ENCODE measurements at regions not wholly inside any gene's neighbourhood (a gene's known extent, or its start where the extent isn't known, plus 50 kb on each side); places are given as distances from the start of the nearest gene placed in this dataset.

DNA sequence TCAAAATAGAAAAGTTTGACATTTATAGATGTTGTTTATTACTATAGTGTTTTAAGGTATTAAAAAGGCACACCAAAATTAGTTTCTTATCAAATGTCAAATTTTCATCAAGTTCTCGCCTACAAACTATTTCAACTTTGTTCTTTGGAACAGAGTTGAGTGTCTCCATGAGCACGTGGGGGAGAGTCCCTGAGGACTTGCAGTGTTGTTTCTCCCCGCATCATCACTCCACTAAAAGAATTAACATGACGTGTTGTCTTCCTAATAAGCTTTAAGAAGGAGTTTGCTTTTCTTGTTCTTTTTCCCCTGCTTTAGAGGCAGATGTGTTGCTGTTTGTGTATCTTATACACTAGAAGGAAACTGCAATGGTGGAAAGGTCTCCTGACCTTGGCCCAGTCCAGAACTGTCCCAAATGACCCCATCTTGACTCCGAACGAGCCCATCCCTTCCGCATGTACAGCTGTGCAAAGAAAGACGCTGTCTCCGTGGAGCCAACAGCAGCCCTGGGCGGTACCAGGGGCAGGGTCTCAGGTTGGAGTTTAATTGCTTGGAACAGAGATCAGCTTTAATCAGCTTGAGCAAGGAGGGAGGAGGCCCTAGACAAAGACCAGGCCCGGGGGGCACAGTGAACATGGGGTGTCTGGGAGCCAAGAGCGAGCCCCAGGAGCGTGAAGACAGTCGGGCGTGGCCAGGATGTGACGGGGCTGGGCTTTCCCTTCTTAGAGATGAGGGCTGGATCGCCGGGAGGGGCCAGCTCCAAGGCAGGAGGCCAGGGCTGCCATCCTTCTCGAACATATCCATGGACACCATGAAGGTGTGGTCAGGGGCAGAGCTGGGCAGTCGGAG lies 215.4 kb upstream of the RTL1 start:
- DNase-seq (ENCODE audit: low read depth in 2 of 2), result no peak

DNA sequence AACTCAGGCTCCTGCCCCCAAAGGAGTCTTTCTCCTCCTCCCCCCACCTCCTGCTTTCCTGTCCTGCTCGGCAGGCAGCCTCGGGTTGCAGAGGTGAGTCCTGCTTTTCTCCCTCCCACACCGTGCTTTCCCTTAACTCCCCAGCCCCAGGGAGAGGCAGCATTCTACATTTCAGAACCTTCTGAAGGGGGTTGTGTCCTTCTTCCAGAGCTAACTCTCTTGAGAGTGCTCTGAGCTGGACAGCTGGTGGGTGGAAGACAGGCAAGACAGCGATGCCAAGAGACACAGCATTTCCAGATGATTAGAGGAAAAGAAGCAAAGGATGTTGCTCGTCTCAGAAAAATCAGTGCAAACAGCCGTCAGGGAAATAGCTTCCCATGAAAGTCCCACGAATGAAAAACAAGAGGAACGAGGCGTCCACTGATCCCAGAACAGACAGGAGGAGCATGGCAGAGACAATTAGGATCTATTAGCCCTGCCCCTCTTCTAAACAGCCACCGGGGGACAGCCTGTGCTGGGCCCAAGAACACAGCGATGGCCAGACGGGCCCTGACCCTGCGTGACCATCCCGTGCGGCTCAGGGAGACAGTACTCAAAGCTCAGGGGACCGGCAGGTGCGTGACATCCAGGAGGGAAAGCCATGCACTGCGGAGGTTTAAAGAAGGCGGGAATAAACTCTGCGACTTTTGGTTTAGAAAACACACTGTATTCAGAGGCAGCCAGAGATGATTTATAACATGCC lies 216.5 kb upstream of the RTL1 start:
- no peak for DNase-seq (ENCODE audit: low read depth in 2 of 2)

DNA sequence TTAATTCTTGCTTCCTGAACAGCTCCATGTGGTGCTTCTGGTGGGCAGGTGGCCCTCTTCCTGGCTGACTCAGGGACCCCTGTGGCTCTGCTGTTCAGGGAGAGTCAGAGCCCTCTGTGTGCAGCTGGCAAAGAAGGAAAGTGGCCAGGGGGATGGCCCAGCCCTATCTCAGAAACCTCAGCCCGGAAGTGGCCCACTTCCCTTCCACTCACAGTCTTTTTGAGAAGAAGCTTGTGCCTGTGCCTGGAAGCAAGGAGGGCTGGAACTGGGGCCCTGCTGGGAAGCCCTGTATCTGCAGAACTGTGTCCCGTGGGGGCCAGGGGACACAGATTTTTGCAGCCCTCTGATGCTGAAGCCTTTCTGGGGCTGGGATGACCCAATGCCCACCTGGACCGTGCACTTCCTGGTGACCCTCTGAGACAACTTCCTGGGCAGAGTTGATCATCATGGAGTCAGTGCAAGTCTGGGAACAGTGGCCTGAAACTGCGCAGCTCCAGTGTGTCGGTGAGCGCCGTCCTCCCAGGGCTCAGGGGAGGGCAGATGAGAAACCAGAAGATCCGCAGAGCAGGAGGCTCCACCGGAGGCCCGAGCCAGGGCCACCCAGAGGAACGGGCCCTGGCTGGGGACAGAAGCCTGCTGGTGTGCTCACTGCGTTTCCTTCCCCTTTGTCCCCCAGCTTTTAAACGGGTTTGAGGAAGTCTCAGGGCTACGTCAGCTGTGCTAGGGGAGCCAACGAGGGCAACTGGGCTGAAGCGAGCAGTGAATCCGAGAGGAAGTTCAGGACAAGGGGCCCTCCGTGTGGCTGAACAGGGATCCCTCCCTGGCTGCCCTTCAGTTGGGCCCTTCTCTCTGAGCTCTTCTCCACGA lies 217.4 kb upstream of the RTL1 start:
- no peak for DNase-seq (ENCODE audit: low read depth in 2 of 2)

DNA sequence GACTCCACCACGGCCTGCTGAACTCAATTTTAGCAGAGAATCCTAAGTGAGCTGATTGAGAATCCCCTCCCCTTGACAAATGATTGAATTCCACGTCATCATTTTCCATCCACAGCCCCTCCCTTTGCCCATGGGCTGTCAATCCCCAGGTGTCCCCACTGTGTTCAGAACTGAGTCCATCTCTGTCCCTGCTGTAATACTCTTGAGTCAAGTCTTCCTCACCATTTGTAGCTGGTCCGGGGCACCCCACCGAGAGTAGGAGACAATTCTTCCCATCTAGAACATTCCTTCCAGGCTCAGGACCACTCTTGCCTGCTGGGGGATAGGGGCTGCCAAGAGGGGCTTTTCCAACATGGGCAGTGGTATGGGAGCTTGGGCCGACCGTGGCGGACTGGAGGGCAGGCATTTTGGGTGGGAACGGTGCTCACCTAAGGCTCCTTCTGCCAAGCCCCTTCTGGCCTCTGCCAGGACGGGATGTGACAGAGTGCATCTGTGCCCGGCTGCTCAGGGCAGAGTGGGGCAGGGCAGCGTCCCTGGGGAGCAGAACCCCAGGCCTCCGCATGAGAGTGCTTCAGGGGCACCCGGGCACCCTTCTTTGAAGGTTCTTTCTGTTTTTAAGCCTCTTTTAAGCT lies 218.1 kb upstream of the RTL1 start:
- DNase-seq (ENCODE audit: low read depth in 2 of 2), result no peak

DNA sequence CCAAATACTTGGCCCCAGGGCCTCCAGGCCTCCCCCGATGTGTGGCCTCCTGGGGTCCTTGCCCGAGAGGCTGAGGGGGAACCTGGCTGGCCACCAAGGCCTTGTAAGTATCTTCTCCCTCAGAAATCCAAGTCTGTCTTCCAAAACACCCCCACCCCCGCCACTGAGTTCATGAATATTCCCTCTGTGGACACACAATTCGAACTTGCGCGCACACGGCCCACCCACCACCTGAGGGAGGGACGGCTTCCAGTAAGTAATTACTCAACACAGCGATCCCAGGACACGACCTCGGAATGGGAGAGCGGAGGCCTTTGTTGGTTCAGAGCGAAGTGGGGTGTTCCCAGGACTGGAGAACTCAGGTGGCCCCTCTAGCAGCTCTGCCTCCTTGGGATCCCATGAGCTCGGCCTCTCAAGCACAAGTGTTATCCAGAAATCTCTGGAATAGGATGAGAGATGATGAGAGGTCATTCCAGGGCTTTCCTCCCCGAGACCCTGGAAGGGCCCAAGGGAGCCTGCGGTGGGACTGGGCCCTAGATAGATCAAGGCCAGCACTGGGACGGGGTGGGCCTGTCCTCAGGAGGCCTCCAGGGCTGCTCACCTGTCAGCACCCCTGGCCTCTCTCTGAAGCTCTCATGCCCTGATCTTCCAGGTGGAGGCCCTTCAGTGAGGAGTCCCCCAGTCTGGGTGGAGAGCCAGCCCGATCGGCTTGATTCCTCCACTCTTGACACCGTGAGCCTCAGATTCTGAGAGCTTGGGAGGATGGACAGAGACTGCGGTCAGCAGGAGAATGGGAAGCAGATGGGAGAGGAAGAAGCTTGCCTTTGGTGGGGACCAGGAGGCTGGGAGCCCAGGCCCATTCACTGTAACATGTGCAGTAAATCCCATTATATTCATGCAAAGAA lies 219.0 kb upstream of the RTL1 start:
- DNase-seq (ENCODE audit: low read depth in 2 of 2), result no peak

DNA sequence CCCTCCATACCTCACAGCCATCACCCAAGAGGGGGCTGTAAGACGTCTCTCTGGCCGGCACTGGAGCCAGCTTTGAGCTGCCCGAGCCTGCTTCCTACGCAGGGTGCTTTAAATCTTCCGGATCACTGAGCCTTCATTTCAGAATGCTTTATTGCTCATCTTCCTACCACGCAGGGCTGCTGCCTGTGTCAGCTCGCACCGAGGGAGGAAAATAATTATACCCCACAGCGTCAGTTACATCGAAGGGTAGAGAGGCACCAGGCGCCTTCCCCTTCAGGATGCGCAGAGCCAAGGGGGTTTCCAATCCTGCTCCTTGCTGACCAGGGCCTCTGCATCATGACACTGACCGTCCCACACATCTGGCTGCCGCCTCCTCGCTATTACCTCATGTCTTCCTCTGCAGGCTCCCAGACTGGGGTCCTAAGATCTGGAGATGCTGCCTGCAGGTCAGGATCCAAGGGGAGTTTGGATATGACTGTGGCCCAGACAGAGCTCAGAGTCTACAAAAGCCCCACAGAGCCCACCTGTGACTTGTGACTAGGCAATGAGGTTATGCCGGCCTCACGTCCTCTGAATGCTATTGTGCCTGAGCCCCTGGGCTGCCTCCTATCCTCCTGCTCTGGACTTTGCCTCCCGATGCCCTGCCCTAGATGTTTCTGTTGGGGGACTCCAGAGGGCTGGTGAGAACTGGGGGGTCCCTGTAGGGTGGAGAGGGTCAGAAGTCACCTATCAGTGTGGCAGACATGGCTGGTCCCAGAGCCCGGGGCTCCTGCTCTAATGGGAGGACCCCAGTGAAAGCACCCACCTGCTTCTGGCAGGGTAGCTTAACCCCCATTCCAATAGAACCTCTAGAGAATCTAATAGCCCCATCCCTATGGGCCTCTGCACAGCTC lies 220.3 kb upstream of the RTL1 start:
- DNase-seq (ENCODE audit: low read depth in 2 of 2), result no peak

DNA sequence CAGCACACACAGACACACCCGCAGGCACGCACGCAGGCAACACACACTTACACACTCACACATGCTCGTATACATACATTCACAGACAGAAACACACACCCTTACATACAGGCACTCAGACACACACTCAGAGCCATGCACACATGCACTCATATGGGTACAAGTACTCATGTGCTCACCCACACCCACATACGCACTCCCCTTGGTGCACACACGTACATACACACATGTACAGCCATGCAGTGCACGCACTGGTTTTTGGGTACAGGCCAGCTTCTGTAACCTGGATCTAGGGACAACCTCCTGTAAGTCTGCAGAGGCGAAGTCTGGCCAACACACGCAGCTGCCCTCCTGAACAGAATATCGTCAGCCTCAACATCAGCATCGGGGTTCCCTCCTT lies 221.3 kb upstream of the RTL1 start:
- DNase-seq (ENCODE audit: low read depth in 2 of 2), result no peak

DNA sequence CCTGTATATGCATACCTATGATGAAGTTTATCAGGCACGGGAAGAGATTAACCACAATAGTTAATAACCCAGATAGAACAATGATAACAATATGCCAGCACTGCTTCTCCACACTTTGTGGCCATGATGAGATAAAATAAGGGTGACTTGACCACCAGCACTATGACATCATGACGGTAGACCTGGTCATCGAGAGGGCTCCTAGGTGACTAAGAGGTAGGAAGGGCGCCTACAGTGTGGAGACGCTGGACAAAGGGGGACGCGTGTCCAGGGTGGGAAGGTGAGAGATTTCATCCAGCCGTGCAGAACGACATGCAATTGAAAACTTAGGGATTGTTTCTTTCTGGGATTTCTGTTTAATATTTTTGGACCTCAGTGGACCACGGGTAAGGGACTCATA lies 221.8 kb upstream of the RTL1 start:
- DNase-seq (ENCODE audit: low read depth in 2 of 2), result no peak

DNA sequence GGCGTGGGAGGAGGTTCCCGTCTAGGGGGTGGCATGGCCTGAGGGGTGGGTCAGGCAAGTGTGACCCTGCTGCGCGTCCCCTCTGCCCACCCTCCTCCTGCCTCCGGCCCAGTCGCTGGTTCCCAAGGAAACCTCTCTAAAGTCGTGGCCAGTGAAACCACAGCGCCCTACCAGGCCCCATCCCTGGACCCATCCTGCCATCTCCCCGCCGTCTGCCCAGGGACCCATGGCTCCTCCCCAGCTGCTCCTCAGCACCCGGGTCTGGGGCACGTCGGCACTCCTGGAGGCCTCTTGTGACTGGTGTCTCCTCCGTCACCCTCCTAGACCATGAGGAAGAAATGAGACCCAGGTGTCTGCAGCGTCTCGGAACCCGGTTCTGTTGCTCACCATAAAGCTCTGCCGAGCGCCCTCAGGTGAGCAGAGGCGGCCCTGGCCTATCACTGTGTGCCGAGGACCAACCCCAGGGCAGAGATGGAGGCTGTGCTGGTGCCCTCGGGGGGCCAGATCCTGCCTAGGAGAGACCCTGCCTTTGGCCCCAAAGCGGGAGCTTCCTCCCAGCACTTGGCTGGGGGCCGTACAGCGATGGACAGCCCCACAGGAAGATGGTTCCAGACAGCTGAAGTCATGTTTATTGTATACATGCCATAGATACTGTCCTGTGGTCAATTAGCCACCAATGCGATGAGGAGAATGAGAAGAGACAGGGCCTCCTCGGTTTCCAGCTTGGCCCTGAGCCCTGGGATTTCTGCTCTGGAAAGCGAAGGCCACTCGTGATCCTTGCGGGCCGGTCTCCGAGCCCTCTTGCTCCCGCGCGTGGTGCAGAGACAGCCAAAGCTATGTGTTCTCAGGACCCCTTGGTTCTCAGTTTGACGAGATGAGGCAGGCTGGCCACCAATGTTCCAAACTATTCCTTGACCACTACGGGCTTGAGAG lies 222.5 kb upstream of the RTL1 start:
- DNase-seq (ENCODE audit: low read depth in 2 of 2), result no peak

DNA sequence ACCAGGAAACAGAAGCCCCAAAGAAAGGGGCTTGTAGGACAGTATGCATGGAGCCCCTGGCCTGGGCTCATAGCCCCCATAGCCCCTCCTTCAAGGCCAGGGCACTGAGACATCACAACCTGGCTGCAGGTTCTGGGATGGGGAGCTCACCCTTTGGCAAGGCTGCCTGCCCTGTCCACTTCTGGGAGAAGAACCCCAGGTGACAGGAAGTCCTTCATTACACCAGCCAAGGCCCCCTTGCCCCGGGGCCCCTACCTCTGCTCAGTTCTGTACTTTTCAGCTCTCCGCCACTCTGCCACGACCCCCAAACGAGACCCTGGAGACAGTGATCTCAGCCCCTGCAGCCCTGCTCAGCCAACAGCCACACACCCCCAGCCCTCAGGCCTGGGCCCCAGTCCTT lies 223.2 kb upstream of the RTL1 start:
- DNase-seq (ENCODE audit: low read depth in 2 of 2), result no peak

DNA sequence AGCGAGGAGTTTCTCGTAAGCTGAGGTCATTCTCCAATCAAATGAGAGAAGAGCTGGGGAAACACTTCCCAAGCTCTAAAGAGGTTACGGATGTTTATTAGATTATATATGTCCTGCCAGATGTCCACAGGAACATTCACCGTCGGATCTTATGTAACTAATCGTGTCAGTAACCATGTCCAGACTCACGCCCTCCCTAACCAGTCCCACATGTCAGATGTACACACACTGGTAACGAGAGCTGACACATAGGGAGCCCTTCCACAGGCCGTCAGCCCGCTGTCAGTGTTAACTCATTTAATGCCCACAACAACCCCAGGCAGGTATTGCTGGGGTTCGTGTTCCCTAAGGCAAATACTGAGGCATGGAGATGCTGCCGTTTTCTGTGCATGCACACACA lies 223.7 kb upstream of the RTL1 start:
- no peak for DNase-seq (ENCODE audit: low read depth in 2 of 2)

DNA sequence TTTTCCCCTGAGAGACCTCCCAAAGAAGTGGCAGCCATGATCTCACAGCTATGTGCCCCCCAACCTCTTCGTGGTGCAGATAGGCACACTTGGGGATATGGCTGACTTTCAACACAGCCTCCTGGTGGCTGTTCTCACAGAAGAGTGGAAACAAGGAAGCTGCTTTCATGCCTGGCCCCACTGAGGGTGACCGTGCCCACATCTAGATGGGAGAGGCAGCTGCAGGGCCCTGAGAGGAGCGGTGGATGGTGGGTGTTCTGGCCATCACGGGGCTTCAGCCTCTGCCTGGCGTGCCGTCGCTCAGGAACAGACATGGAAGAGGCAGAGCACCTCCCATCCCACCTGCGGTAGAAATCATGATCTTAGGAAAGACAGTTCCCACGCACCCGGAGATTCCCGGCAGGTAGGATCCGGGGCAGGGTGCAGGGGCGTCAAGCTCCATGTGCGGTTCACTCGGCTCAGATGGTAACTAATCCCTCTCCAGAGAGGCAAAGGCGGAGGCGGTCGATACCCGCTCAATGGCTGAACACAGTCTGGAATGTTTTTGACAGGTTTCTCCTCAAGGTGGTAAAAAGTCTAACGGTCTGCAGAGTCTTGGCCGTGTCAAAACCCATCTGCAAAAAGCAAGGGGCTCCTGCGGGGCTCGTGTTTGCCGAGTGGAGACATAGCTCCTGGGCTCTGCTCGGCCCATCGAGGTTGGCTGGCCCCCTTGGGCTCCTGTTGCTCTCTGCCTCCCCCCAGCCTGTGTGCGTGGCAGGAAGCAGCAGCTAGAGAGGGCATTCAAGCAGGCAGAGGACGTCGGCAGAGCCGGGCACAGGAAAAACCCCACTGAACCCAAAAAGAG lies 225.2 kb upstream of the RTL1 start:
- no peak for DNase-seq (ENCODE audit: low read depth in 2 of 2)

DNA sequence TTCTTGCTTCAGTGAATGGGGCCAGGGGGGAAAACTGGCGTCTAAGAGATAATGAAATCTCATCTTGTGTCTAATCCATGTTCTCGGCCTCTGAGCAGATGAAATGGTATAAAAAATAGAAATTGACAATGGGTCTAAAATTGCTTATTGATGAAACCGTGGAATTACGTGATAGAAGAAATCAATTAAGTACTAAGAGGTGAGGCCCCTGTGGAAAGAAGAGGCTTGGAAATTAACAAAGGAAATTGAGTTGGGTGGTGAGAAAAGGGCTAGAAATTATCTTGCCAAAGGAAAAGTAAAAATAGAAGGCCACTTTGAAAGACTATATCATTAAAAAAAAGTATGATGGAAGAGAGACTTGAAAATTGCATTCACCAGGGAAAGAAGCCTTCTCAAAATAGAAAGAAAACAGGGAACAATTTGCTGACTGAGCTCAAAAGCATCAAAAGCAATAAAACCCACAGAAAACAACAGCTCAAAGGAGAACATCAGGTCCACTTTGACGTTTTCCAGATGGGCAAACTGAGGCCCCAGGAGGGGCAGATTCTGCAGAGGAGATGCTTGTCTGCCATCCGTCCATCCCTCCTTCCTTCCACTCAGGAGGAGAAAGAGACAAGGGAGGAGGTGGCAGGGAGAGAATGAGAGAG lies 226.1 kb upstream of the RTL1 start:
- DNase-seq (ENCODE audit: low read depth in 2 of 2), result no peak

DNA sequence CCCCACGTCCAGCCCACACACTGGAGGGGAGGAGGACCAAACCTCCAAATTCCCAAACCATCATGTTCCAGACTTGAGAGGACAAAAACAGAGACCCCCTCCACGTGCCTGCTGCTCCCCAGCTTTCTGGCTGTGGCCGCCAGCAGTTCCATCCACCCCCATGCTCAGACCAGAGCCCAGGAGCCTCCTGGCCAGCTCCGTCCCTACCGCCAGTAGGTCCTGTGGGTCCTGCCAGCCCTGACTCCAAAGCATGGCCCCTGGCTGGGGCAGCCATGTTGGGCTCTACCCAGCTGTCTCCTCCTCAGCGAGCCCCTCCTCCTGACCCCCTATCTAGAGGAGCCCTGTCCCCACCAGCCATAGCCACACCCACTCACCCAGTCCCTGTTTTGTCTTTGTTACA lies 227.3 kb upstream of the RTL1 start:
- no peak for DNase-seq (ENCODE audit: low read depth in 2 of 2)

DNA sequence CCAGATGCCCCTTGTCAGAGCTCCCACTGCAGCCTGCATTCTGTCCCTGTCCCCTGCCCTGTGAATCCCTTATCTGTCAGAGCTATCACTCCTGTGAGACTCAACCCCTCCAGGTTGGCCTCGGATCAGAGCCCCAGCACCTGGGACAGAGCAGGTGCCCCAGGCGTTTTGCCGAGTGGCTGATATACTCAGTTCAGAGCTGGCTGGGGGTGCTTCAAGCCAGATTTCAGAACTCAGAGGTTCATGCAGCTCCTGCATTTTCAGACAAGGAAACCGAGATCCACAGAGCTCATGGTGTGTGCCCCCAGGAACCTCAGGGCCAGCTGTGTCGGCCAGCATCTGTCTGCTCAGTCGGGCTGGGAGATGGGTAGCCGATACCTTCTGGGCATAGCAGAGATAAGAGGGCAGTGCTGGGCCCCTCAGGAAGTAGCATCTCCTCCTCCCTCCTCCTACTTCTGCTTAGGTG lies 228.0 kb upstream of the RTL1 start:
- no peak for DNase-seq (ENCODE audit: low read depth in 2 of 2)

DNA sequence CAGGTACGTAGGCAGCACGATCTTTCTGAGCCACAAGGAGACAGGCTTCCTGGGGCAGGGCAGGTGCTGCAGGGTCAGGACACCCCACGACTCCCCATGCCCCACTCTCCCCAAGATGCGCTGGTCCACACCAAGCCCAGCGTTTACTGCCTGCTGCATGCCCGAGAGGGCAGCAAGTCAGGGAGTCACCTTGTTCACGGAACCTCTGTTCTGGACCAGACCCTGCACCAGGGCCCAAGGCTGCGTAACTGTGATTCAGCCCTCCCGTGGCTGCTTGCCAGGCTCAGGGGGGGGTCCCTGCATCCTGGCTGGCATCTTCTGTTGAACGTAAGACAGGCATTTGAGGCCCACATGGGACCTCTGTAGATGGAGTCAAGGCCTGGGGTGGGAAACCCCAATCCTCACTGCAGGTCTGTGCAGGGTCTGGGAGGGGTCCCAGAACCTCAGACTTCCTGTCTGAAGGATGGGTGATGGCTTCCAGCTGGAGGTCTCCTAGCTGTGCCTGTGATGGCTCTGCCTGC lies 228.6 kb upstream of the RTL1 start:
- no peak for DNase-seq (ENCODE audit: low read depth in 2 of 2)

DNA sequence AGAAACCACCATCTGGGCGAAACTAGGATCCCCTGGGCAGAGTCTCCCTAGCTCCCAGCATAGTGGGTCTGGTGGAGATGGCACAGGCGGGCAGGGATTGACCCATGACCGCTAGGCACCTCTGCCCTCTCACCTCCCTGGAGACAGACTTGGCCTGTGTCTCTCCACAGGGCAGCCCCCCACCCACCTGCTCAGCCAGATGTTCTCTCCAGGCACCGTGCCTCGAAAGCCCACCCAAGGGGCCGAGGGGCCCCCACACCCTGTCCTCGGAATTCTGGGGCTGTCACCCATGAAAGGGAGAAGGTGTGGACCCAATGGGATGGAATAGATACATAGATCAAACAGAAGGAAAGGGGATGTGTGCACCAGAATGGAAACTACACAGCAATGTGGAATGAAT lies 229.1 kb upstream of the RTL1 start:
- DNase-seq (ENCODE audit: low read depth in 2 of 2), result no peak

Measured in stimulated activated CD8-positive, alpha-beta memory T cell treated with anti-CD3 and anti-CD28 coated beads, Interleukin-7, amount 100 ng/mL, for 1 hour (primary cell).